Heart right ventricle (tissue), 16 donors: ENCODE measurements at regions not wholly inside any gene's neighbourhood (a gene's known extent, or its start where the extent isn't known, plus 50 kb on each side); places are given as distances from the start of the nearest gene placed in this dataset.

Experiments used
- ATAC-seq, 8 donors: fragments of 200-7000 bp; cut with Tn5 transposase; one replicate each; pipeline ENCODE4 v1.9.1; 2020; ENCODE audit warnings: mild to moderate bottlenecking in 8 of 8, moderate library complexity in 8 of 8, moderate number of reproducible peaks in 1 of 8
- DNase-seq, 2 donors: peaks; one replicate each; pipeline ENCODE4 v3.0.0-alpha.2; 2020
- H3K27ac ChIP-seq, 10 donors: fragments of 200-600 bp; sonication (generic) in 2 of 10; one replicate each; pipeline versions ENCODE4 v1.5.0 to v1.8.0; 2020 to 2022; ENCODE audit warnings: mild to moderate bottlenecking in 3 of 10
- H3K27me3 ChIP-seq, 7 donors: fragments of 200-600 bp; one replicate each; pipeline ENCODE4 v1.8.0; 2021 to 2022; ENCODE audit warnings: mild to moderate bottlenecking in 2 of 7
- H3K36me3 ChIP-seq, 9 donors: fragments of 200-600 bp; sonication (generic) in 1 of 9; one replicate each; pipeline versions ENCODE4 v1.5.0 to v1.8.0; 2020 to 2022; ENCODE audit warnings: mild to moderate bottlenecking in 2 of 9
- H3K4me1 ChIP-seq, 9 donors: fragments of 200-600 bp; sonication (generic) in 1 of 9; one replicate each; pipeline versions ENCODE4 v1.5.0 to v1.8.0; 2020 to 2022; ENCODE audit warnings: mild to moderate bottlenecking in 4 of 9
- H3K4me3 ChIP-seq, 10 donors: fragments of 200-600 bp; sonication (generic) in 2 of 10; one replicate each; pipeline versions ENCODE4 v1.5.0 to v1.8.0; 2020 to 2022; ENCODE audit warnings: mild to moderate bottlenecking in 7 of 10, moderate library complexity in 2 of 10
- H3K9me3 ChIP-seq, 11 donors: fragments of 200-600 bp in 10 of 11; sonication (generic) in 2 of 11; one replicate each; pipeline versions ENCODE4 v1.5.0 to v1.8.0; 2013 to 2022; ENCODE audit warnings: mild to moderate bottlenecking in 2 of 11, control low read depth in 1 of 11, moderate library complexity in 1 of 11
- WGBS, 2 donors: extraction: QIAGEN DNeasy Blood & Tissue Kit; methylation state at CpG; one replicate each; pipeline ENCODE4 v1.1.7; 2013; ENCODE audit warnings: inconsistent platforms in 1 of 2; 5-methylcytosine and 5-hydroxymethylcytosine counted together
- intact Hi-C, 10 donors: fragments of 100-400 bp; cut with DNase I; formaldehyde crosslinking; loops; one replicate each; pipeline versions ENCODE4 v1.11.1 to v1.14.2; 2022
- TF ChIP-seq, protein P1 (sequence below), 9 donors: fragments of 200-600 bp; sonication (generic) in 2 of 9; IDR thresholded peaks; one replicate each; pipeline versions ENCODE4 v1.5.0 to v1.8.0; 2021 to 2022; ENCODE audit warnings: antibody characterized with exemption in 9 of 9, mild to moderate bottlenecking in 5 of 9, moderate library complexity in 1 of 9
- donor health status: Arrhythmogenic right ventricular cardiomyopathy.
- donor health status: ischemic (EF 13 %, LVEDD 7.1; RV severe dilation, severe dysfunction).
- donor health status: healthy with polysubstance abuse.
- donor health status: DM: no; HTN: yes; CAD: no.
- donor health status: DM: no; HTN: no; CAD: no.
- donor health status: ischemic (EF 25% LVEDD 6.9; RV normal size, moderate dysfunction).
- donor health status: ischemic (EF 25% LVEDD 5.7; RV mildly dilated, moderate dysfunction).
- donor health status: healthy.
- donor health status: DM: yes; HTN: yes; CAD: no.
- donor health status: Ischemic cardiomyopathy.
- donor health status: ischemic (EF 35%, LVEDD 5.7; RV mildly dilated, moderate dysfunction).
- donor health status: nonischemic (EF 11% LVEDD 7.7; RV severe dilation, severe dysfunction).
- donor health status: DM: yes; HTN: yes; CAD: no.
- donor health status: PGD.
- donor health status: ischemic (EF 29% LVEDD 5.4; RV normal size, mild dysfunction).
- donor health status: nonischemic (EF 23%, LVEDD 6.1; RV moderate dilation, normal function).

DNA sequence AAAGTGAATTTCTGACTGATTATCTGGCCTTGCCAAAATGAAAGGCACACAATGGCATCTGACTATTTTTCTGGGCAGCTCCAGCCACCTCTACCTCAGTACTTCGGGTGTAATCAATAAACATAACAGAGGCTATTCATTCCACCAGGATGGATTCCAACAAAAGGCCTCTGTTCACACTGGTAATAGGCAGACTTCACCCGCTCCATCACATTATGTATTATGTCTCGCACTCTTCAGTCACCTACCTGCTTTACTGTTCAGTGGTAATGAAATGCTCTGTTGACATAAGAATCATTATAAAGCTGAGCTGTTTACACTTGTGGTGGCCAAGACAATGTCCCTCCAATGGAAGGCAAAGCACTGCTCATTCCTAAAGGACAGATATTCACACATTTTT, 1333.7 kb upstream of the WWC1 start:
- no peak overlapping the region for H3K27ac ChIP-seq
- no peaks in the 10 kb centered on the region for H3K27me3 ChIP-seq
- peaks cover 0 to 10% (median 0%) of the 10 kb centered on the region in 9 donors for H3K4me1 ChIP-seq
- ATAC-seq = no peak
- TF ChIP-seq, protein P1, sequence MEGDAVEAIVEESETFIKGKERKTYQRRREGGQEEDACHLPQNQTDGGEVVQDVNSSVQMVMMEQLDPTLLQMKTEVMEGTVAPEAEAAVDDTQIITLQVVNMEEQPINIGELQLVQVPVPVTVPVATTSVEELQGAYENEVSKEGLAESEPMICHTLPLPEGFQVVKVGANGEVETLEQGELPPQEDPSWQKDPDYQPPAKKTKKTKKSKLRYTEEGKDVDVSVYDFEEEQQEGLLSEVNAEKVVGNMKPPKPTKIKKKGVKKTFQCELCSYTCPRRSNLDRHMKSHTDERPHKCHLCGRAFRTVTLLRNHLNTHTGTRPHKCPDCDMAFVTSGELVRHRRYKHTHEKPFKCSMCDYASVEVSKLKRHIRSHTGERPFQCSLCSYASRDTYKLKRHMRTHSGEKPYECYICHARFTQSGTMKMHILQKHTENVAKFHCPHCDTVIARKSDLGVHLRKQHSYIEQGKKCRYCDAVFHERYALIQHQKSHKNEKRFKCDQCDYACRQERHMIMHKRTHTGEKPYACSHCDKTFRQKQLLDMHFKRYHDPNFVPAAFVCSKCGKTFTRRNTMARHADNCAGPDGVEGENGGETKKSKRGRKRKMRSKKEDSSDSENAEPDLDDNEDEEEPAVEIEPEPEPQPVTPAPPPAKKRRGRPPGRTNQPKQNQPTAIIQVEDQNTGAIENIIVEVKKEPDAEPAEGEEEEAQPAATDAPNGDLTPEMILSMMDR (IDR thresholded peaks at IDR 0.05) = no peak
- H3K9me3 ChIP-seq = peaks cover 0 to 13% (median 0%) of the 10 kb centered on the region in 11 donors
- intact Hi-C loops = no loop called here
- WGBS, 2 donors = 77 to 79% methylated on average over 3 of the region's 3 CpGs
- H3K4me3 ChIP-seq = no peak overlapping the region
- no peaks in the 10 kb centered on the region for H3K36me3 ChIP-seq
- DNase-seq = no peak

DNA sequence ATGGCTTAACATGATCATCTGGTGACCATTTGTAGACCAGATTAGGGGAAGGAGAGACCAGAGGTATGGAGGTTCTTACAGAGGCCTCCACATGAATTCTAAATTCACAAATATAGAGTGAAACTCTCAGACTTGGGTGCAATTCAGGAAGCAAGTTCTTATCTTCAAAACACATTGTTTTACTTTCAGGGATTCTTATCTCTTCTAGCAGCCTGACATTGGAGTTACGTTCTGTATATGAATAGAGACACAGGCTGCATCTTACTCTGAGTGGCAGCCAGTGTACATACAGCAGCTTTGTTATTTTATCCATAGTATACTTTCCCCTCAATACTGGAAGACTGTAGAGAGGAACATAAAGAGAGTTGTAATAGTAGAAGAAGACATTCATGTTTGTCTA, 1331.7 kb upstream of the WWC1 start:
- no peaks in the 10 kb centered on the region for H3K36me3 ChIP-seq
- DNase-seq (no peak), ATAC-seq (no peak)
- peaks cover 0 to 15% (median 0%) of the 10 kb centered on the region in 9 donors for H3K4me1 ChIP-seq
- no peak overlapping the region for H3K4me3 ChIP-seq
- no peaks in the 10 kb centered on the region for H3K27me3 ChIP-seq
- no peak overlapping the region for H3K27ac ChIP-seq
- TF ChIP-seq, protein P1 (IDR thresholded peaks at IDR 0.05) = no peak
- peaks cover 0 to 13% (median 0%) of the 10 kb centered on the region in 11 donors for H3K9me3 ChIP-seq
- intact Hi-C loops = no loop called here
- WGBS, 2 donors = 16 to 18% methylated on average over 1 of the region's 1 CpG

DNA sequence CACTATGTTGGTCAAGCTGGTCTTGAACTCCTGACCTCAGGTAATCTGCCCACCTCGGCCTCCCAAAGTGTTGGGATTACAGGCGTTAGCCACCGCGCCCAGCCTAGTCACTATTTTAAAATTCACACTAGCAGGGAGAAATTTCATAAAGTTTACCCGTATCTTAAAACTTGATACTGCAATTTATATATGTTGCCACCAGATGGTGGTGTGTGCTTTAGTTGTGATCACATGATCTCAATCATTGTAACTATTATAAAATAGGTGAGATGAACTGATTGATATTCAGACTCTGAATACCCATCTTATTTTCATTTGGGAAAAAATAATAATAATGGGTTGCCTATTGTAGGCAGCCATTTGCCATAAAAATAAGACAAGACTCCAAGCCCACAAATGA, 1330.4 kb upstream of the WWC1 start:
- Histone ChIP-seq H3K9me3 (peaks cover 0 to 13% (median 0%) of the 10 kb centered on the region in 11 donors), H3K27me3 (no peaks in the 10 kb centered on the region), H3K4me3 (no peak overlapping the region), H3K4me1 (peaks cover 0 to 15% (median 0%) of the 10 kb centered on the region in 9 donors), H3K27ac (no peak overlapping the region), H3K36me3 (no peaks in the 10 kb centered on the region)
- intact Hi-C loops = no loop called here
- ATAC-seq (no peak), DNase-seq (no peak)
- TF ChIP-seq, protein P1 (IDR thresholded peaks at IDR 0.05) = peak in 3 of 9 donors; percentile 6 to 21 (median 9)
- WGBS, 2 donors = 85 to 93% methylated on average over 5 of the region's 5 CpGs

DNA sequence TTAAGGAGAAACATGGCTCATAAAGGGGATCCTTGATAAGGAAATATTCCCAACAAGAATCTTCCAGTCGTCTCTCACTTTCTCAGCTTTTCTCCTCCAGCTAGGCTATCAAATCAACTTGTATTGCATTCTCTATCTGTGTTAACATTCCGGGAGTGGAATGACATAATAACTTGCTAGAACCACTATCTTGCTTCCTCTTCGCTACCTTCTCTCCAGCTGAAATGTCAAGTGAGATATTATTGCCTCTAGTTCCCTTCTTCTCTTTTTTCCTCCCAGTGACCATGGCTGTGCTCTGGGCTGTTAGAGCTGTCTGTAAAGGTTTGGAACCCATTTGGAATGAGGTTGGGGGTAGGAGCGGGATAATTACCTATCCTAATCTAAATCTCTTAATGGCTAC, 1329.5 kb upstream of the WWC1 start:
- ATAC-seq = peak in 3 of 8 donors; percentile 44 to 57 (median 46)
- H3K4me1 ChIP-seq = peaks cover 0 to 15% (median 0%) of the 10 kb centered on the region in 9 donors

More for the DNA sequence above, 1329.5 kb upstream of the WWC1 start:
- intact Hi-C loops = no loop called here
- no peak for DNase-seq
- peak overlapping the region in 5 of 10 donors; percentile 12 to 71 (median 52) for H3K27ac ChIP-seq
- TF ChIP-seq, protein P1 (IDR thresholded peaks at IDR 0.05) = no peak
- no peaks in the 10 kb centered on the region for H3K27me3 ChIP-seq
- no peak overlapping the region for H3K4me3 ChIP-seq
- H3K36me3 ChIP-seq = no peaks in the 10 kb centered on the region
- H3K9me3 ChIP-seq = peaks cover 0 to 13% (median 0%) of the 10 kb centered on the region in 11 donors
- 13 to 19% methylated on average over 4 of the region's 4 CpGs for WGBS, 2 donors
